ENCODE measurements at regions not wholly inside any gene's neighbourhood (a gene's known extent, or its start where the extent isn't known, plus 50 kb on each side); places are given as distances from the start of the nearest gene placed in this dataset.

GRCh38 chr9:88892724-88893123 lies 98.5 kb upstream of the S1PR3 start:
- H3K9me3 Mint-ChIP-seq = no peaks in the 10 kb centered on the region
- ChIA-PET CTCF (no interaction called here), POLR2A (no interaction called here)
- H3K27ac Mint-ChIP-seq = no peak overlapping the region
- DNase-seq (ENCODE audit: low spot score) = no peak
- no peak for TF ChIP-seq ELF4 (CRISPR knock-in tag; IDR thresholded peaks at IDR 0.05; ENCODE audit: low read depth)
- TF ChIP-seq KAT7 (CRISPR knock-in tag; IDR thresholded peaks at IDR 0.05; ENCODE audit: borderline replicate concordance) = no peak
- H3K27me3 Mint-ChIP-seq (ENCODE audit: low read depth) = no peaks in the 10 kb centered on the region
- H3K4me1 Mint-ChIP-seq = no peaks in the 10 kb centered on the region
- H3K4me3 Mint-ChIP-seq = no peak overlapping the region
- no peak for ATAC-seq
- no peaks in the 10 kb centered on the region for H3K36me3 Mint-ChIP-seq

- ATAC-seq (no peak), DNase-seq (ENCODE audit: low spot score) (no peak)
- Mint-ChIP-seq H3K4me3 (no peak overlapping the region), H3K4me1 (no peaks in the 10 kb centered on the region), H3K27ac (no peak overlapping the region), H3K9me3 (no peaks in the 10 kb centered on the region), H3K27me3 (ENCODE audit: low read depth) (no peaks in the 10 kb centered on the region), H3K36me3 (no peaks in the 10 kb centered on the region)
- POLR2A ChIA-PET = no interaction called here
- TF ChIP-seq CREM (CRISPR knock-in tag; IDR thresholded peaks at IDR 0.05) = no peak
- CTCF ChIA-PET = no interaction called here
These were observed 94.2 kb upstream of the S1PR3 start for GRCh38 chr9:88897081-88897480.

GRCh38 chr9:88898039-88898720 lies 93.1 kb upstream of the S1PR3 start:
- POLR2A ChIA-PET = no interaction called here
- no peaks in the 10 kb centered on the region for H3K36me3 Mint-ChIP-seq
- no peaks in the 10 kb centered on the region for H3K9me3 Mint-ChIP-seq
- no peaks in the 10 kb centered on the region for H3K27me3 Mint-ChIP-seq (ENCODE audit: low read depth)
- CTCF ChIA-PET = no interaction called here
- no peak overlapping the region for H3K27ac Mint-ChIP-seq
- H3K4me3 Mint-ChIP-seq = no peak overlapping the region
- no peak for DNase-seq (ENCODE audit: low spot score)
- no peak for ATAC-seq
- no peaks in the 10 kb centered on the region for H3K4me1 Mint-ChIP-seq
- TF ChIP-seq TEAD4 (CRISPR knock-in tag; IDR thresholded peaks at IDR 0.05) = no peak
- TF ChIP-seq RORB (CRISPR knock-in tag; IDR thresholded peaks at IDR 0.05) = no peak
- no peak for TF ChIP-seq IRF1 (CRISPR knock-in tag; IDR thresholded peaks at IDR 0.05)
- TF ChIP-seq ZBTB21 (CRISPR knock-in tag; IDR thresholded peaks at IDR 0.05; ENCODE audit: borderline replicate concordance) = no peak
- TF ChIP-seq FOXJ3 (CRISPR knock-in tag; IDR thresholded peaks at IDR 0.05; ENCODE audit: borderline replicate concordance) = no peak
- TF ChIP-seq ATF1 (CRISPR knock-in tag; IDR thresholded peaks at IDR 0.05) = no peak
- TF ChIP-seq USF2 (CRISPR knock-in tag; IDR thresholded peaks at IDR 0.05) = no peak
- TF ChIP-seq MYBL2 (CRISPR knock-in tag; IDR thresholded peaks at IDR 0.05) = no peak
- no peak for TF ChIP-seq ZNF121 (CRISPR knock-in tag; IDR thresholded peaks at IDR 0.05)
- TF ChIP-seq CBFB (CRISPR knock-in tag; IDR thresholded peaks at IDR 0.05; ENCODE audit: low read depth) = no peak
- no peak for TF ChIP-seq ERG (CRISPR knock-in tag; IDR thresholded peaks at IDR 0.05)
- no peak for TF ChIP-seq ZNF263 (CRISPR knock-in tag; IDR thresholded peaks at IDR 0.05; ENCODE audit: low read depth)
- TF ChIP-seq KAT7 (CRISPR knock-in tag; IDR thresholded peaks at IDR 0.05; ENCODE audit: borderline replicate concordance) = no peak
- TF ChIP-seq GRHL2 (CRISPR knock-in tag; IDR thresholded peaks at IDR 0.05; ENCODE audit: insufficient replicate concordance, severe bottlenecking) = no peak
- TF ChIP-seq MXD4 (CRISPR knock-in tag; IDR thresholded peaks at IDR 0.05; ENCODE audit: borderline replicate concordance) = no peak
- TF ChIP-seq JAZF1 (CRISPR knock-in tag; IDR thresholded peaks at IDR 0.05) = no peak
- TF ChIP-seq GABPB1 (CRISPR knock-in tag; IDR thresholded peaks at IDR 0.05) = no peak
- no peak for TF ChIP-seq SMAD3 (CRISPR knock-in tag; IDR thresholded peaks at IDR 0.05; ENCODE audit: borderline replicate concordance)
- no peak for TF ChIP-seq RELA (CRISPR knock-in tag; IDR thresholded peaks at IDR 0.05; ENCODE audit: borderline replicate concordance)

Data from WTC11 (cell line).